ENCODE measurements at regions not wholly inside any gene's neighbourhood (a gene's known extent, or its start where the extent isn't known, plus 50 kb on each side); places are given as distances from the start of the nearest gene placed in this dataset.
"Not testable (repeated sequence)": the region's sequence is repeated elsewhere in the genome, so short reads cannot be mapped to it uniquely, and the experiment has no call there.

DNA sequence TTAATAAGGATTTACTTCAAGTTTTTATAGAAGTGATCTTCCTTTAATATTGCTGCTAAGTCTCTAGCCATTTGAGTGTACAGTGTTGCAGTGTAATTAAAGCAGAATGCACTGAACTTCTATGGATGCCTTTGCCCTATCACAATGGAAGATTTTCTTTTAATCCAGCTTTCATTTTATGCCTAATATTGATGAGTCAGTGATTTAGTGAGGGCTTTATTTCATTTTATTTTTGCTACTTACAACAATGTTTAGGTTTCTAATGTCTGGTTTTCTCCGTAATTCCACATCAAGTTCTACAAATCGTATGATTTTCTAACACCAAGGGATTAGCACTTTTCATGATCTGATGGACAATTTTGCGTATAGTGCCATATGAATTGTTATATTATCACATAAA is 504.1 kb downstream of the PCDH11X start:
- no peak overlapping the region for H2AFZ ChIP-seq (replicated peaks; ENCODE audit: low read length, poor library complexity)
- no peak overlapping the region for H2AK5ac ChIP-seq (ENCODE audit: low read depth, low read length)
- H3K4me2 ChIP-seq (ENCODE audit: low read depth, low read length), result no peak overlapping the region
- H3K9me1 ChIP-seq (ENCODE audit: insufficient read depth, low read length), result no peaks in the 10 kb centered on the region
- H3K23ac ChIP-seq (ENCODE audit: low read depth, low read length), result no peak overlapping the region
- H2BK5ac ChIP-seq (ENCODE audit: low read depth, low read length, poor library complexity, severe bottlenecking), result no peak overlapping the region
- intact Hi-C loops (cut with micrococcal nuclease), result no loop called here
- no peak overlapping the region for H2BK20ac ChIP-seq (ENCODE audit: low read depth, low read length)
- DNase-seq (no peak), ATAC-seq (ENCODE audit: low read depth) (no peak)
- H2BK120ac ChIP-seq (ENCODE audit: low read depth, low read length), result no peak overlapping the region
- H3K4me3 ChIP-seq (ENCODE audit: insufficient read depth, low read depth, low read length), result no peak overlapping the region
- in situ Hi-C loops (cut with MboI; ENCODE audit: low sequenced_read_pairs), result no loop called here
- POLR2A ChIA-PET (ENCODE audit: unreplicated experiment), result no interaction called here
- no peak overlapping the region for H2BK15ac ChIP-seq (ENCODE audit: low read depth, low read length)
- no peaks in the 10 kb centered on the region for H3K27me3 ChIP-seq (ENCODE audit: control insufficient read depth, insufficient read depth, low read length)
- no peaks in the 10 kb centered on the region for H3K4me1 ChIP-seq (ENCODE audit: control insufficient read depth, insufficient read depth, low read length)
- H3K14ac ChIP-seq (replicated peaks; ENCODE audit: low read depth, low read length), result no peak overlapping the region
- H3K36me3 ChIP-seq (ENCODE audit: control insufficient read depth, insufficient read depth, low read length), result no peaks in the 10 kb centered on the region
- no peak overlapping the region for H3K18ac ChIP-seq (ENCODE audit: low read depth, low read length)
- no peak overlapping the region for H4K91ac ChIP-seq (ENCODE audit: insufficient read depth, low read depth, low read length)
- H3K4ac ChIP-seq (ENCODE audit: low read depth, low read length), result no peak overlapping the region
- CTCF ChIA-PET, result no interaction called here
- H3K9ac ChIP-seq (ENCODE audit: low read depth, low read length), result no peak overlapping the region
- TF ChIP-seq MAFK (IDR thresholded peaks at IDR 0.05; ENCODE audit: low read depth, low read length) (peak; percentile 89), MAZ (IDR thresholded peaks at IDR 0.05; ENCODE audit: borderline replicate concordance, low read depth, low read length) (no peak)
- H3K56ac ChIP-seq (ENCODE audit: extremely low read depth, insufficient read depth, low read length), result no peak overlapping the region
- no TSS peak for BruUV-seq (replicated peaks)
- no peak overlapping the region for H3K27ac ChIP-seq (ENCODE audit: insufficient read depth, low read length)
- no peaks in the 10 kb centered on the region for H4K20me1 ChIP-seq (ENCODE audit: insufficient read depth, low read length)
- WGBS, 2 experiments (ENCODE audit: extremely low coverage in 2 of 2, insufficient read length in 1 of 2), result no CpG with 5 or more reads among the region's 3 CpGs
- no peak overlapping the region for H4K5ac ChIP-seq (ENCODE audit: low read depth, low read length)
- dilution Hi-C loops (cut with HindIII; ENCODE audit: low sequenced_read_pairs, unreplicated experiment), result no loop called here
- H4K8ac ChIP-seq (ENCODE audit: low read depth in 2 of 2, low read length in 2 of 2), result no peak overlapping the region
- H3K79me1 ChIP-seq (ENCODE audit: low read depth in 1 of 2, low read length in 2 of 2), result no peaks in the 10 kb centered on the region
- H3K9me3 ChIP-seq (ENCODE audit: control insufficient read depth, insufficient read depth, low read length), result no peaks in the 10 kb centered on the region
- no peak overlapping the region for H2AK9ac ChIP-seq (replicated peaks; ENCODE audit: low read depth, low read length, poor library complexity)

DNA sequence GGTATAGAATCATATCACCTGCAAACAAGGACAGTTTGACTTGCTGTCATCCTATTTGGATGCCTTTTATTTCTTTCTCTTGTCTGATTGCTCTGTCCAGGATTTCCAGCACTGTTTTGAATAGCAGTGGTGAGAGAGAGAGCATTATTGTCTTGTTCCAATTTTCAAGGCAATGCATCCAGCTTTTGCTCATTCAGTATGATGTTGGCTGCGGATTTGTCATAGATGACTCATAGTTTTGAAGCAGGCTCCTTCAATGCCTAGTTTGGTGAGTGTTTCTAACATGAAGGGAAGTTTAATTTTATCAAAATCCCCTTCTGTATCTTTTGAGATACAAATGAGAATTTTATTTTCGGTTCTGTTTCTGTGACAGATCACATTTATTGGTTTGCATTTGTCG is 518.9 kb downstream of the PCDH11X start:
- DNase-seq; H3K4me2 ChIP-seq (ENCODE audit: low read depth, low read length); H2BK5ac ChIP-seq (ENCODE audit: low read depth, low read length, poor library complexity, severe bottlenecking); intact Hi-C loops (cut with micrococcal nuclease); POLR2A ChIA-PET (ENCODE audit: unreplicated experiment); H3K14ac ChIP-seq (replicated peaks; ENCODE audit: low read depth, low read length); H2AK5ac ChIP-seq (ENCODE audit: low read depth, low read length); H3K23ac ChIP-seq (ENCODE audit: low read depth, low read length); H4K20me1 ChIP-seq (ENCODE audit: insufficient read depth, low read length); H2BK15ac ChIP-seq (ENCODE audit: low read depth, low read length); ATAC-seq (ENCODE audit: low read depth); H3K9me3 ChIP-seq (ENCODE audit: control insufficient read depth, insufficient read depth, low read length); CTCF ChIA-PET; H3K56ac ChIP-seq (ENCODE audit: extremely low read depth, insufficient read depth, low read length); H3K4ac ChIP-seq (ENCODE audit: low read depth, low read length); H3K27ac ChIP-seq (ENCODE audit: insufficient read depth, low read length); H3K18ac ChIP-seq (ENCODE audit: low read depth, low read length); H3K4me1 ChIP-seq (ENCODE audit: control insufficient read depth, insufficient read depth, low read length); H3K79me1 ChIP-seq (ENCODE audit: low read depth in 1 of 2, low read length in 2 of 2); H4K5ac ChIP-seq (ENCODE audit: low read depth, low read length); H3K27me3 ChIP-seq (ENCODE audit: control insufficient read depth, insufficient read depth, low read length); H2AFZ ChIP-seq (replicated peaks; ENCODE audit: low read length, poor library complexity); H2AK9ac ChIP-seq (replicated peaks; ENCODE audit: low read depth, low read length, poor library complexity); H3K9me1 ChIP-seq (ENCODE audit: insufficient read depth, low read length); BruUV-seq (replicated peaks); in situ Hi-C loops (cut with MboI; ENCODE audit: low sequenced_read_pairs); H4K8ac ChIP-seq (ENCODE audit: low read depth in 2 of 2, low read length in 2 of 2); H3K36me3 ChIP-seq (ENCODE audit: control insufficient read depth, insufficient read depth, low read length); H3K9ac ChIP-seq (ENCODE audit: low read depth, low read length); H2BK120ac ChIP-seq (ENCODE audit: low read depth, low read length); H3K4me3 ChIP-seq (ENCODE audit: insufficient read depth, low read depth, low read length); H2BK20ac ChIP-seq (ENCODE audit: low read depth, low read length); dilution Hi-C loops (cut with HindIII; ENCODE audit: low sequenced_read_pairs, unreplicated experiment); H4K91ac ChIP-seq (ENCODE audit: insufficient read depth, low read depth, low read length): not testable (repeated sequence)
- WGBS, 2 experiments (ENCODE audit: extremely low coverage in 2 of 2, insufficient read length in 1 of 2), result no CpG with 5 or more reads among the region's 3 CpGs
